ENCODE measurements at regions not wholly inside any gene's neighbourhood (a gene's known extent, or its start where the extent isn't known, plus 50 kb on each side); places are given as distances from the start of the nearest gene placed in this dataset.

DNA sequence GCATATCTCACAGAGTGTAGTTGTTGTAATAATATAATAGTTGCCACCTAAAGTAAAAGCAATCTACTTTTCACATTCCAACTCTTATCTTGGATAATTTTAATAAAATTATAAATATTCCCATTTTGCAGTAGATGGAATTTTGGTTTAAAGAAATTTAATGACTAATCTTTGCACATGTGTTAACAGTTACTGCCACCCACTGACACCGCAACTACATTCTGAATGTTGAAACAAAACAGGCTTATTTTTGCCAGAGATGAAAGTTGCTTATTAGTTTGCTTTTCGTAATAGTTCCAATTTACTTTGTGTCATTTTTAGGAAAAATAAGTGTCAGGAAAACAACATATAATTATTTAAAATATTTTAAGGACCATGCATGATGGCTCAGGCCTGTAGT is 557.5 kb upstream of the PCDH15 start:
- Histone ChIP-seq H3K27ac (no peak overlapping the region), H3K4me3 (ENCODE audit: low read depth, low read length) (no peak overlapping the region), H3K27me3 (replicated peaks) (no peaks in the 10 kb centered on the region), H3K36me3 (replicated peaks) (no peaks in the 10 kb centered on the region)
- in situ Hi-C loops (cut with HindIII; ENCODE audit: low pct_ligation_motif_present, low sequenced_read_pairs) = no loop called here
- TF ChIP-seq, protein P1, sequence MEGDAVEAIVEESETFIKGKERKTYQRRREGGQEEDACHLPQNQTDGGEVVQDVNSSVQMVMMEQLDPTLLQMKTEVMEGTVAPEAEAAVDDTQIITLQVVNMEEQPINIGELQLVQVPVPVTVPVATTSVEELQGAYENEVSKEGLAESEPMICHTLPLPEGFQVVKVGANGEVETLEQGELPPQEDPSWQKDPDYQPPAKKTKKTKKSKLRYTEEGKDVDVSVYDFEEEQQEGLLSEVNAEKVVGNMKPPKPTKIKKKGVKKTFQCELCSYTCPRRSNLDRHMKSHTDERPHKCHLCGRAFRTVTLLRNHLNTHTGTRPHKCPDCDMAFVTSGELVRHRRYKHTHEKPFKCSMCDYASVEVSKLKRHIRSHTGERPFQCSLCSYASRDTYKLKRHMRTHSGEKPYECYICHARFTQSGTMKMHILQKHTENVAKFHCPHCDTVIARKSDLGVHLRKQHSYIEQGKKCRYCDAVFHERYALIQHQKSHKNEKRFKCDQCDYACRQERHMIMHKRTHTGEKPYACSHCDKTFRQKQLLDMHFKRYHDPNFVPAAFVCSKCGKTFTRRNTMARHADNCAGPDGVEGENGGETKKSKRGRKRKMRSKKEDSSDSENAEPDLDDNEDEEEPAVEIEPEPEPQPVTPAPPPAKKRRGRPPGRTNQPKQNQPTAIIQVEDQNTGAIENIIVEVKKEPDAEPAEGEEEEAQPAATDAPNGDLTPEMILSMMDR (IDR thresholded peaks at IDR 0.05; ENCODE audit: low read depth, low read length, missing control alignments) = no peak
- no peak for DNase-seq

DNA sequence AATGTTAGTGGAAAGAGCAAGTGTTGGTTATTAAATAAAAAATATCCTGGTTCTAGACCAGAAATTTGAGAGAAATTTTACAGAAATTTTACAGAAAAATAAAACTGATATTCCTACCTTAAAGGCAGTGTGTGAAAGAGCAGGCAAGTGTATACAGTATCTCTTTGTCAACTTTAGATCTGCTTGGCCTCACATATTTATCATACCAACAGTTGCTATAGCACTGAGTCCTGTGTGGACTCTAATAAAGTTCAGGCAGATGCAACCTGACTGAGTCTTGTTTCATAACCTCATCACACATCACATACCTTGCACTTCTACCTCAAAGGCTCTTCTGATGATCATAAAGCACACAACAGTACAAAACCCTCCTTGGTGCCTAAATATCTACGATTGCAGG is 552.4 kb upstream of the PCDH15 start:
- Histone ChIP-seq H3K27ac (no peak overlapping the region), H3K36me3 (replicated peaks) (no peaks in the 10 kb centered on the region), H3K27me3 (replicated peaks) (no peaks in the 10 kb centered on the region), H3K4me3 (ENCODE audit: low read depth, low read length) (no peak overlapping the region)
- no peak for DNase-seq
- in situ Hi-C loops (cut with HindIII; ENCODE audit: low pct_ligation_motif_present, low sequenced_read_pairs) = no loop called here
- TF ChIP-seq, protein P1 (IDR thresholded peaks at IDR 0.05; ENCODE audit: low read depth, low read length, missing control alignments) = no peak

DNA sequence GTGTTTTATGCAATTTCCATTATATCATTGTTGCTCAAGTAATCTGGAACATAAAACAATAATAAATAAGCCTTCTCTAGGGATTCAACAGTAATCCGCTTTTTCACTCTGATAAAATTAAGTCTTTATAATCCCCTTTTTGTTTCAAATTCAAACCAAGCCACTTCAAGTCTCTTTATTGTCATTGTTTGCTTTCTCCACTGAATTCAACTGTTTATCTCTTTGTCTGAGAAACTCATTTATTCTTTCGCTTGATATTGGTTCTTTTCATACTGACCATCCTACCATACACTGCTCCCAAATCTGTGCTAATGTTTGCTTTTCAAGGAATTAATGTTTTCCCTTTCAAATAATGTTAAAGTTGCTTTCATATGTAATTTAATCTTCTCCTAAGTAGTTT is 550.4 kb upstream of the PCDH15 start:
- no peak for DNase-seq
- TF ChIP-seq, protein P1 (IDR thresholded peaks at IDR 0.05; ENCODE audit: low read depth, low read length, missing control alignments) = no peak
- H3K27me3 ChIP-seq (replicated peaks) = no peaks in the 10 kb centered on the region
- no peak overlapping the region for H3K4me3 ChIP-seq (ENCODE audit: low read depth, low read length)
- no peaks in the 10 kb centered on the region for H3K36me3 ChIP-seq (replicated peaks)
- no peak overlapping the region for H3K27ac ChIP-seq
- in situ Hi-C loops (cut with HindIII; ENCODE audit: low pct_ligation_motif_present, low sequenced_read_pairs) = no loop called here

DNA sequence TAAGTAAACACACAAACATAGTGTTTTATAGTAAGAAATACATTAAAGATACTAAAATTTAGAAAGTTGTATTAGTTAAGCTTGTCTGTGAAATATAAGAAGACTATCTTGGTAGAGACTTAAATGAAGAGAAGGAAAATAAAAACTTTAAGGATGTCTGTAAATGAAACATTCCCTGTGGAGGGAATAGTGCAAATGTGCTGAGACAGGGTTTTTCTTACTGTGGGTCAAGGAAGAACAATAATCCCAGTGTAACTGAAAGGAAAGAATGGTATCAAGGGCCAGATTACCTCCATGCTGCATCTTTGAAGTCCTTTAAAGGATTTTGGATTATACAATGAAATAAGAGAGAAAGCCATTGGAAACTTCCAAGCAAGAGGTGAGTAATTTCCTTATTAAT is 547.5 kb upstream of the PCDH15 start:
- Histone ChIP-seq H3K36me3 (replicated peaks) (no peaks in the 10 kb centered on the region), H3K4me3 (ENCODE audit: low read depth, low read length) (no peak overlapping the region), H3K27me3 (replicated peaks) (no peaks in the 10 kb centered on the region), H3K27ac (no peak overlapping the region)
- TF ChIP-seq, protein P1 (IDR thresholded peaks at IDR 0.05; ENCODE audit: low read depth, low read length, missing control alignments) = no peak
- in situ Hi-C loops (cut with HindIII; ENCODE audit: low pct_ligation_motif_present, low sequenced_read_pairs) = no loop called here
- DNase-seq = no peak

DNA sequence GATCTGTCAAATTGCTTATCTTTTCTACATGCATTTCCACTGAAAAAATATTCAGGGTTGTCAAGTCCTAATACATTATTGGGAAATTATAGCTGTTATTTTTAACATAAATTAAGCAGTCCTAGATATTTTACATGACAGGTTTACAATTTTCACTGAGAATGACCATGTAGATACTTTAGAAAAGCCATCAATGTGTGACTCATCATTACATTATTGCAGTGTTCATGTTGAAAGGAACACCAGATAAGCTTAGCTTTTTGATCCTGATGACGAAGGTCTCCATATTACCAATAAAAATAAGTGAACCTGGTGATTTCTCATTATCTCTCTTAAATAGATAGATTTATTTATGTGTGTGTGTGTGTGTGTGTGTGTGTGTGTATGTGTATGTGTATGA is 529.5 kb upstream of the PCDH15 start:
- TF ChIP-seq, protein P1 (IDR thresholded peaks at IDR 0.05; ENCODE audit: low read depth, low read length, missing control alignments) = no peak
- no peaks in the 10 kb centered on the region for H3K36me3 ChIP-seq (replicated peaks)
- H3K27ac ChIP-seq = no peak overlapping the region
- H3K27me3 ChIP-seq (replicated peaks) = no peaks in the 10 kb centered on the region
- no peak overlapping the region for H3K4me3 ChIP-seq (ENCODE audit: low read depth, low read length)
- no peak for DNase-seq
- in situ Hi-C loops (cut with HindIII; ENCODE audit: low pct_ligation_motif_present, low sequenced_read_pairs) = no loop called here

DNA sequence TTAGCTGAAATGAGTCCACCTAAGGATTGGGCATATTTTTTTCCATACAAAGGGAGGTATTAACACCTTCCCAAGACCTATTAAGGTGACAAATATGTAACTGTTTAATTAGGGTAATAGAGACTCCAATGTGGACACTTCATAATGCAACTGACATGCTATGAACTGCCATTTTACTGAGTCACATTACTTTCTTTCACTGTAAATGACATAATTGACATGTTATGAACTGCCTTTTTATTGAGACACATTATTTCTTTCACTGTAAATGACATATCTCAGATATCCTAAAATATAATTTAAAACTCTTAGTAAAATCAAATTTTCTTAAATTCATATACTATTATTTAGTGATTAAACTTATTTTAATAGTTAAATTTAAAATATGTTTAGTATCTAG is 528.8 kb upstream of the PCDH15 start:
- TF ChIP-seq, protein P1 (IDR thresholded peaks at IDR 0.05; ENCODE audit: low read depth, low read length, missing control alignments) = no peak
- no peak for DNase-seq
- Histone ChIP-seq H3K27ac (no peak overlapping the region), H3K4me3 (ENCODE audit: low read depth, low read length) (no peak overlapping the region), H3K36me3 (replicated peaks) (no peaks in the 10 kb centered on the region), H3K27me3 (replicated peaks) (no peaks in the 10 kb centered on the region)
- in situ Hi-C loops (cut with HindIII; ENCODE audit: low pct_ligation_motif_present, low sequenced_read_pairs) = no loop called here

Data from brain microvascular endothelial cell (primary cell).